ENCODE measurements at regions not wholly inside any gene's neighbourhood (a gene's known extent, or its start where the extent isn't known, plus 50 kb on each side); places are given as distances from the start of the nearest gene placed in this dataset.

DNA sequence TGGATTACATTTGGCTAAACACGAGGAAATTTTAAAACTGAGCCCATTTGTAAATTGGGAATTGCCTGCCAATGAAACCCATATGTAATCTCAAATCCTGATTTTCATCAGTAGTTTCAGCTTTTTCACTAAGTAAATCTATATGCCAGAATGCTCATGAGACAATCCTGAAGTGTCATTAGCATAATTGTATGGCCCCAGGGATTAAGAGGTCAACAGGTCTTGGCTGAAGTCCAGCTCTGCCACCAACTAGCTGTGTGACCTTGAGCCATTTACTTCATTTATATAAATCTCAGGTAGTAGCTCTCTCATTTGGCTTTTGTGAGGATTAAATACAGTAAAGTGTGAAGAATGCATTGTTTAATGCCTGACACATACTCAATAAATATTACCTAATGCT lies 320.5 kb upstream of the EMCN start:
- TF ChIP-seq, protein P1, sequence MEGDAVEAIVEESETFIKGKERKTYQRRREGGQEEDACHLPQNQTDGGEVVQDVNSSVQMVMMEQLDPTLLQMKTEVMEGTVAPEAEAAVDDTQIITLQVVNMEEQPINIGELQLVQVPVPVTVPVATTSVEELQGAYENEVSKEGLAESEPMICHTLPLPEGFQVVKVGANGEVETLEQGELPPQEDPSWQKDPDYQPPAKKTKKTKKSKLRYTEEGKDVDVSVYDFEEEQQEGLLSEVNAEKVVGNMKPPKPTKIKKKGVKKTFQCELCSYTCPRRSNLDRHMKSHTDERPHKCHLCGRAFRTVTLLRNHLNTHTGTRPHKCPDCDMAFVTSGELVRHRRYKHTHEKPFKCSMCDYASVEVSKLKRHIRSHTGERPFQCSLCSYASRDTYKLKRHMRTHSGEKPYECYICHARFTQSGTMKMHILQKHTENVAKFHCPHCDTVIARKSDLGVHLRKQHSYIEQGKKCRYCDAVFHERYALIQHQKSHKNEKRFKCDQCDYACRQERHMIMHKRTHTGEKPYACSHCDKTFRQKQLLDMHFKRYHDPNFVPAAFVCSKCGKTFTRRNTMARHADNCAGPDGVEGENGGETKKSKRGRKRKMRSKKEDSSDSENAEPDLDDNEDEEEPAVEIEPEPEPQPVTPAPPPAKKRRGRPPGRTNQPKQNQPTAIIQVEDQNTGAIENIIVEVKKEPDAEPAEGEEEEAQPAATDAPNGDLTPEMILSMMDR (IDR thresholded peaks at IDR 0.05): no peak
- no peak for TF ChIP-seq POLR2A (IDR thresholded peaks at IDR 0.05)

Measured in thyroid gland (tissue), 4 donors.